SK-N-SH (cell line): ENCODE measurements at regions not wholly inside any gene's neighbourhood (a gene's known extent, or its start where the extent isn't known, plus 50 kb on each side); places are given as distances from the start of the nearest gene placed in this dataset.

Source experiments
- CTCF ChIP-seq: fragments of 200-600 bp; sonication (generic); IDR thresholded peaks from 2 replicates; pipeline ENCODE4 v1.6.1; 2017; ENCODE audit warnings: antibody characterized with exemption, mild to moderate bottlenecking, moderate library complexity
- EP300 ChIP-seq, 2 experiments: IDR thresholded peaks; 2 replicates each; pipeline versions ENCODE4 v1.4.0 to v1.6.1; 2012; ENCODE audit warnings: borderline replicate concordance in 1 of 2, low read depth in 1 of 2, low read length in 1 of 2
- EZH2phosphoT487 ChIP-seq: fragments of 200-600 bp; sonication (generic); IDR thresholded peaks from 2 replicates; pipeline ENCODE4 v1.6.1; 2017; ENCODE audit warnings: low read depth, mixed run types, mild to moderate bottlenecking, antibody characterized with exemption, moderate library complexity, borderline replicate concordance
- MXI1 ChIP-seq: IDR thresholded peaks from 2 replicates; pipeline ENCODE4 v1.6.1; 2012; ENCODE audit warnings: mild to moderate bottlenecking, low read depth, low read length, improper control_type of control experiment
- NRF1 ChIP-seq: IDR thresholded peaks from 2 replicates; pipeline ENCODE4 v1.6.1; 2012; ENCODE audit warnings: low read depth, mild to moderate bottlenecking, low read length
- POLR2AphosphoS5 ChIP-seq: IDR thresholded peaks from 2 replicates; pipeline ENCODE4 v1.6.1; 2012; ENCODE audit warnings: low read depth, low read length
- RAD21 ChIP-seq: IDR thresholded peaks from 2 replicates; pipeline ENCODE4 v1.6.1; 2012; ENCODE audit warnings: mild to moderate bottlenecking, low read length
- REST ChIP-seq: IDR thresholded peaks from 2 replicates; pipeline ENCODE4 v1.6.1; 2012; ENCODE audit warnings: mild to moderate bottlenecking, low read depth, low read length, moderate library complexity
- TAF1 ChIP-seq: IDR thresholded peaks from 2 replicates; pipeline ENCODE4 v1.6.1; 2012; ENCODE audit warnings: low read depth, mild to moderate bottlenecking, low read length, moderate library complexity, borderline replicate concordance
- TEAD4 ChIP-seq: IDR thresholded peaks from 2 replicates; pipeline ENCODE4 v1.4.0; 2012; ENCODE audit warnings: mild to moderate bottlenecking, borderline replicate concordance; ENCODE audit not compliant: insufficient read depth

GRCh38 chrX:145524931-145525330 lies 277.6 kb downstream of the SPANXN1 start:
- TF ChIP-seq TEAD4, result no peak
- no peak for TF ChIP-seq EP300 (IDR thresholded peaks at IDR 0.05; ENCODE audit: borderline replicate concordance in 1 of 2, low read depth in 1 of 2, low read length in 1 of 2)
- TF ChIP-seq CTCF, result no peak
- no peak for TF ChIP-seq EZH2phosphoT487
- no peak for TF ChIP-seq TAF1
- no peak for TF ChIP-seq REST
- no peak for TF ChIP-seq RAD21
- TF ChIP-seq NRF1, result no peak
- TF ChIP-seq MXI1, result no peak
- TF ChIP-seq POLR2AphosphoS5, result no peak
